PC-3 (cell line): ENCODE measurements at regions not wholly inside any gene's neighbourhood (a gene's known extent, or its start where the extent isn't known, plus 50 kb on each side); places are given as distances from the start of the nearest gene placed in this dataset.

Experiments
- ATAC-seq: fragments of 200-7000 bp; cut with Tn5 transposase; 2 replicates; pipeline ENCODE4 v1.9.1; 2020; ENCODE audit warnings: mild to moderate bottlenecking, moderate library complexity
- BruUV-seq: library from RNA; stranded (reverse); fragments of 400-500 nt; replicated peaks from 2 replicates; lab custom pipeline; 2021; lab: Mats Ljungman, UMichigan
- CTCF ChIA-PET: fragments of 300-600 bp; sonication (Branson Sonifier 250); formaldehyde crosslinking; loops from one replicate; lab custom pipeline; 2022; ENCODE audit warnings: antibody characterized with exemption; lab: Charles Lee
- POLR2A ChIA-PET: fragments of 300-600 bp; sonication (Branson Sonifier 250); formaldehyde crosslinking; loops from one replicate; lab custom pipeline; 2022; ENCODE audit warnings: antibody characterized with exemption; ENCODE audit not compliant: unreplicated experiment; lab: Charles Lee
- DNase-seq: peaks from one replicate; pipeline ENCODE4 v3.0.0-alpha.2; 2015
- H2AFZ ChIP-seq: fragments of 300-600 bp; sonication (generic); 2 replicates; pipeline ENCODE4 v1.6.0; 2016; ENCODE audit warnings: antibody characterized with exemption, low read length
- H3F3A ChIP-seq: fragments of 300-600 bp; sonication (generic); one replicate; pipeline ENCODE4 v1.6.0; 2017; ENCODE audit warnings: antibody characterized with exemption, low read length, control low read depth, mild to moderate bottlenecking; ENCODE audit not compliant: unreplicated experiment
- H3K27ac ChIP-seq: fragments of 300-600 bp; sonication (generic); 2 replicates; pipeline ENCODE4 v1.5.1; 2016; ENCODE audit warnings: mild to moderate bottlenecking, low read length
- H3K27me3 ChIP-seq: fragments of 300-600 bp; sonication (generic); 2 replicates; pipeline ENCODE4 v1.6.1; 2016; ENCODE audit warnings: low read length, mixed read lengths
- H3K36me3 ChIP-seq: fragments of 300-600 bp; sonication (generic); 2 replicates; pipeline ENCODE4 v1.6.1; 2016; ENCODE audit warnings: low read depth, mixed run types, low read length, mixed read lengths
- H3K4me1 ChIP-seq: fragments of 300-600 bp; sonication (generic); 2 replicates; pipeline ENCODE4 v1.5.1; 2016; ENCODE audit warnings: low read length; ENCODE audit not compliant: insufficient read depth
- H3K4me2 ChIP-seq: fragments of 300-600 bp; sonication (generic); 2 replicates; pipeline ENCODE4 v1.6.0; 2016; ENCODE audit warnings: low read length
- H3K4me3 ChIP-seq: fragments of 300-600 bp; sonication (generic); 2 replicates; pipeline ENCODE4 v1.5.1; 2016; ENCODE audit warnings: mild to moderate bottlenecking, low read length, mixed read lengths
- H3K79me2 ChIP-seq: fragments of 300-600 bp; sonication (generic); 2 replicates; pipeline ENCODE4 v1.6.1; 2017; ENCODE audit warnings: low read length, mixed read lengths
- H3K9ac ChIP-seq: fragments of 300-600 bp; sonication (generic); 2 replicates; pipeline ENCODE4 v1.6.0; 2016; ENCODE audit warnings: mild to moderate bottlenecking, low read length
- H3K9me2 ChIP-seq: fragments of 300-600 bp; sonication (generic); replicated peaks from 2 replicates; pipeline ENCODE4 v1.6.1; 2016; ENCODE audit warnings: mixed run types, low read length, mixed read lengths
- H3K9me3 ChIP-seq: fragments of 300-600 bp; sonication (generic); 2 replicates; pipeline ENCODE4 v1.6.1; 2016; ENCODE audit warnings: low read length, mixed read lengths
- H4K20me1 ChIP-seq: fragments of 300-600 bp; sonication (generic); 2 replicates; pipeline ENCODE4 v1.6.1; 2016; ENCODE audit warnings: low read length, mixed read lengths
- EZH2 ChIP-seq: fragments of 300-600 bp; sonication (generic); IDR thresholded peaks from one replicate; pipeline ENCODE4 v1.6.1; 2017; ENCODE audit warnings: antibody characterized with exemption, mild to moderate bottlenecking, low read length; ENCODE audit not compliant: unreplicated experiment
- EZH2phosphoT487 ChIP-seq: fragments of 300-600 bp; sonication (generic); IDR thresholded peaks from 2 replicates; pipeline ENCODE4 v1.6.1; 2018; ENCODE audit warnings: mild to moderate bottlenecking, antibody characterized with exemption, low read length, borderline replicate concordance
- intact Hi-C: fragments of 100-400 bp; cut with micrococcal nuclease; formaldehyde crosslinking; loops from 2 replicates; pipeline ENCODE4 v1.9.0; 2023
- TF ChIP-seq, protein P1 (sequence below): fragments of 300-600 bp; sonication (generic); conservative IDR thresholded peaks from 2 replicates; pipeline ENCODE4 v1.5.1; 2017; ENCODE audit warnings: antibody characterized with exemption, low read depth, mild to moderate bottlenecking, low read length

DNA sequence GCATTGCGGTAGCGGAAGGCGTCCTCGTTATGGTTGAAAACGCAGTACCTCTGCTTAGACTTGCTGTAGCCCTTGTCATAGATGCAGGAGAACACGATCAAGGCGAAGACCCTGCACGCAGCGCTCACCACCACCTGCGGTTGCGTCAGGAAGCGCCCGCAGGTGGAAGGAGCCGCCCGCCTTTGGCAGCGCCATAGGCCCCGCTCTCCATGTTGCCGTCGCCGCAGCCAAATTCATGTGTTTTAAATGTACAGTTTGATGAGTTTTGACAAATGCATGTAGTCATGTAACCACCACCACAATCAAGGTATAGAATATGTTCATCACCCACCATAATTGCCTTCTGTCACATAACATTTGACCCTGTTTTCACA lies 84.9 kb upstream of the CEP78 start:
- Histone ChIP-seq H2AFZ (no peak overlapping the region), H3K27me3 (no peaks in the 10 kb centered on the region), H3F3A (no peaks in the 10 kb centered on the region), H3K36me3 (no peaks in the 10 kb centered on the region), H3K9me2 (no peaks in the 10 kb centered on the region), H3K27ac (no peak overlapping the region), H4K20me1 (no peaks in the 10 kb centered on the region), H3K79me2 (no peaks in the 10 kb centered on the region), H3K9ac (no peak overlapping the region), H3K4me3 (no peak overlapping the region), H3K9me3 (no peaks in the 10 kb centered on the region), H3K4me2 (no peak overlapping the region), H3K4me1 (no peaks in the 10 kb centered on the region)
- intact Hi-C loops: no loop called here
- DNase-seq (no peak), ATAC-seq (no peak)
- CTCF ChIA-PET: no interaction called here
- POLR2A ChIA-PET: no interaction called here
- TF ChIP-seq EZH2phosphoT487 (no peak), EZH2 (no peak)
- TF ChIP-seq, protein P1, sequence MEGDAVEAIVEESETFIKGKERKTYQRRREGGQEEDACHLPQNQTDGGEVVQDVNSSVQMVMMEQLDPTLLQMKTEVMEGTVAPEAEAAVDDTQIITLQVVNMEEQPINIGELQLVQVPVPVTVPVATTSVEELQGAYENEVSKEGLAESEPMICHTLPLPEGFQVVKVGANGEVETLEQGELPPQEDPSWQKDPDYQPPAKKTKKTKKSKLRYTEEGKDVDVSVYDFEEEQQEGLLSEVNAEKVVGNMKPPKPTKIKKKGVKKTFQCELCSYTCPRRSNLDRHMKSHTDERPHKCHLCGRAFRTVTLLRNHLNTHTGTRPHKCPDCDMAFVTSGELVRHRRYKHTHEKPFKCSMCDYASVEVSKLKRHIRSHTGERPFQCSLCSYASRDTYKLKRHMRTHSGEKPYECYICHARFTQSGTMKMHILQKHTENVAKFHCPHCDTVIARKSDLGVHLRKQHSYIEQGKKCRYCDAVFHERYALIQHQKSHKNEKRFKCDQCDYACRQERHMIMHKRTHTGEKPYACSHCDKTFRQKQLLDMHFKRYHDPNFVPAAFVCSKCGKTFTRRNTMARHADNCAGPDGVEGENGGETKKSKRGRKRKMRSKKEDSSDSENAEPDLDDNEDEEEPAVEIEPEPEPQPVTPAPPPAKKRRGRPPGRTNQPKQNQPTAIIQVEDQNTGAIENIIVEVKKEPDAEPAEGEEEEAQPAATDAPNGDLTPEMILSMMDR: no peak
- no TSS peak for BruUV-seq

GRCh38 chr9:78150312-78150982 lies 85.4 kb upstream of the CEP78 start:
- Histone ChIP-seq H3K4me1 (no peaks in the 10 kb centered on the region), H3K9me2 (no peaks in the 10 kb centered on the region), H3K9me3 (no peaks in the 10 kb centered on the region), H3K79me2 (no peaks in the 10 kb centered on the region), H3K9ac (no peak overlapping the region), H3K36me3 (no peaks in the 10 kb centered on the region), H4K20me1 (no peaks in the 10 kb centered on the region), H3K27ac (no peak overlapping the region), H2AFZ (no peak overlapping the region), H3K4me3 (no peak overlapping the region), H3K27me3 (no peaks in the 10 kb centered on the region), H3F3A (no peaks in the 10 kb centered on the region), H3K4me2 (no peak overlapping the region)
- ATAC-seq: no peak
- DNase-seq: no peak
- no TSS peak for BruUV-seq
- ChIA-PET POLR2A (no interaction called here), CTCF (no interaction called here)
- intact Hi-C loops: no loop called here
- TF ChIP-seq EZH2: no peak

DNA sequence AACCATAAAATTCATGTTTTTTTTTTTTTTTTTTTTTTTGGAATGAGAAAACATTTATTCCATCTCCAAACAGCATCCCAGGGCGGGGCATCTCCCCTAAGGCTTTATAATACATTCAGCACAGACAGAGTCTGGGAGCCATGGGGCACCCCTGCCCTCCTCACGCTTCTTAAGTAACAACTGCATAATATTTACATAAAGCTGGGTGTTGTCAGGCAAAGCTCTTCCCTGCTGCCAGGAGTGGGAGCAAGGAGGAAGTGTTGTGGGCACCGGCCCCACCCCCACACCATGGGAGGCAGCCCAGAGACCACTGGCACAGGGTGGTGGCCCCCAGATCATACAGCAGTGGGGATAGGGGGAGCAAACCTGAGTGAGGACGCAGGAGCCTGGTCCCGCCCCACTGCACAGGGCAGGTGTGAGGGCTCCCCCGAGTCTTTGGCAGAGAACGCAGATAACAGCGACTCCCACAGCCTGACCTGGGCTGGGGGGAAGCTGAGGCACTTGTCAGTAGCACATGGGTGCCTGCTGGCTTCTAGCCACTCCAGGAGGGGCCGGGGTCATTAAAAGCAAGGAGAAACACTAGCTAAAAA lies 86.1 kb upstream of the CEP78 start:
- Histone ChIP-seq H3K4me3 (no peak overlapping the region), H3K9me2 (no peaks in the 10 kb centered on the region), H3K27me3 (no peaks in the 10 kb centered on the region), H3F3A (no peaks in the 10 kb centered on the region), H2AFZ (no peak overlapping the region), H3K79me2 (no peaks in the 10 kb centered on the region), H3K4me2 (no peak overlapping the region), H3K27ac (no peak overlapping the region), H3K9me3 (no peaks in the 10 kb centered on the region), H4K20me1 (no peaks in the 10 kb centered on the region), H3K9ac (no peak overlapping the region), H3K4me1 (no peaks in the 10 kb centered on the region), H3K36me3 (no peaks in the 10 kb centered on the region)
- no TSS peak for BruUV-seq
- TF ChIP-seq EZH2phosphoT487 (no peak), EZH2 (no peak)
- TF ChIP-seq, protein P1: no peak
- DNase-seq: no peak
- POLR2A ChIA-PET: no interaction called here
- intact Hi-C loops: no loop called here
- CTCF ChIA-PET: no interaction called here
- no peak for ATAC-seq
